Coronary artery (tissue), 2 donors: ENCODE measurements at regions not wholly inside any gene's neighbourhood (a gene's known extent, or its start where the extent isn't known, plus 50 kb on each side); places are given as distances from the start of the nearest gene placed in this dataset.

Experiments
- DNase-seq: peaks from one replicate; pipeline ENCODE4 v3.0.0-alpha.2; 2017; ENCODE audit warnings: low spot score
- H3K27ac ChIP-seq, 2 donors: fragments of 200-600 bp; sonication (generic); one replicate each; pipeline ENCODE4 v1.5.1; 2016 to 2019
- H3K4me3 ChIP-seq: fragments of 200-600 bp; sonication (generic); 2 replicates; pipeline ENCODE4 v1.5.1; 2016; ENCODE audit warnings: mild to moderate bottlenecking, moderate library complexity
- TF ChIP-seq, protein P1 (sequence below): fragments of 200-600 bp; sonication (generic); IDR thresholded peaks from one replicate; pipeline ENCODE4 v1.5.1; 2019; ENCODE audit warnings: antibody characterized with exemption

DNA sequence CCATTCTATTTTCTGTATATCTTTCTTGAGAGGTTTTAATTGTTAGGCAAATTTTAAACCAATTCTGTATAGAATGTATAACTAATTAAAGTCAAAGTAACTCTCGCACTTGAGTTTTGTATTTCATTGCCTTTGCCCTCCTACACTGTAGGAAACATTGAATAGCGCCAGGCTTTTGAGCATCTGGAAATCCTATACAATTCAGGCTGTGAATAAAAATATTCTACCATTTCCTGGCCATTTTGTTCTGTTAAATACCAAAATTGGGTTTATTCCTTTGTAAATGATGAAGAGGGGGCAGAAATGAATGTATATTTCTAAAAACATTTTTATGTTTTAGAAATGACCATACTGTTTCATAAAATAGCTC, 571.8 kb upstream of the CLINT1 start:
- H3K4me3 ChIP-seq, result no peak overlapping the region
- H3K27ac ChIP-seq, result peak overlapping the region in 1 of 2 donors; percentile 79
- no peak for DNase-seq
- TF ChIP-seq, protein P1, sequence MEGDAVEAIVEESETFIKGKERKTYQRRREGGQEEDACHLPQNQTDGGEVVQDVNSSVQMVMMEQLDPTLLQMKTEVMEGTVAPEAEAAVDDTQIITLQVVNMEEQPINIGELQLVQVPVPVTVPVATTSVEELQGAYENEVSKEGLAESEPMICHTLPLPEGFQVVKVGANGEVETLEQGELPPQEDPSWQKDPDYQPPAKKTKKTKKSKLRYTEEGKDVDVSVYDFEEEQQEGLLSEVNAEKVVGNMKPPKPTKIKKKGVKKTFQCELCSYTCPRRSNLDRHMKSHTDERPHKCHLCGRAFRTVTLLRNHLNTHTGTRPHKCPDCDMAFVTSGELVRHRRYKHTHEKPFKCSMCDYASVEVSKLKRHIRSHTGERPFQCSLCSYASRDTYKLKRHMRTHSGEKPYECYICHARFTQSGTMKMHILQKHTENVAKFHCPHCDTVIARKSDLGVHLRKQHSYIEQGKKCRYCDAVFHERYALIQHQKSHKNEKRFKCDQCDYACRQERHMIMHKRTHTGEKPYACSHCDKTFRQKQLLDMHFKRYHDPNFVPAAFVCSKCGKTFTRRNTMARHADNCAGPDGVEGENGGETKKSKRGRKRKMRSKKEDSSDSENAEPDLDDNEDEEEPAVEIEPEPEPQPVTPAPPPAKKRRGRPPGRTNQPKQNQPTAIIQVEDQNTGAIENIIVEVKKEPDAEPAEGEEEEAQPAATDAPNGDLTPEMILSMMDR, result no peak

DNA sequence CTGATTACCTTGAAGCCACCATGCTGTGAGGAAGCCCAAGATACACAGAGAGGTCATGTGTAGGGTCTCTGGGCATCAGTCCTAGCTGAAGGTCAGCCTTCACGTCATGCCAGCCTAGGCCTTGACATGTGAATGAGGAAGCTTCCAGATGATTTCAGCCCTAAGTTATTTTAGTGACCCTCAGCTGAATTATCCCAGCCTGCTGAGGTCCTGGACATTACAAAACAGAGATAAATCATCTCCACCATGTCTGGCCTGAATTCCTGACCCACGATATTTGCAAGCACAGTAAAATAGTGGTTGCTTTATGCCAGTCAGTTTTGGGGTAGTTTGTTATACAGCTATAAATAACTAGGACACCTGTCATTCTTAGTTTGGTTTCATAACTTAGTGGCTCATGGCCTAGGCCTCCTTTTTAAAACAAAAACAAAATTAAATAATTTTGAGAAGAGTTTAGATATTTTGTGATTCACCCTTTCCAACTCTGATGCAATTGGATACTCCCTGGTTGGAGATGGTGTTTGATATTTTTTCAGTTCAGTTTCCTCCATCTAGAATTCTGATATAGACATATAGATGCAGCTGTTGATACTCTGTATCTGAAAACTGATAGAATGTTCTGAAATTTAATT, 571.3 kb upstream of the CLINT1 start:
- Histone ChIP-seq H3K27ac (peak overlapping the region in 1 of 2 donors; percentile 79), H3K4me3 (no peak overlapping the region)
- DNase-seq, result no peak
- TF ChIP-seq, protein P1, result no peak

DNA sequence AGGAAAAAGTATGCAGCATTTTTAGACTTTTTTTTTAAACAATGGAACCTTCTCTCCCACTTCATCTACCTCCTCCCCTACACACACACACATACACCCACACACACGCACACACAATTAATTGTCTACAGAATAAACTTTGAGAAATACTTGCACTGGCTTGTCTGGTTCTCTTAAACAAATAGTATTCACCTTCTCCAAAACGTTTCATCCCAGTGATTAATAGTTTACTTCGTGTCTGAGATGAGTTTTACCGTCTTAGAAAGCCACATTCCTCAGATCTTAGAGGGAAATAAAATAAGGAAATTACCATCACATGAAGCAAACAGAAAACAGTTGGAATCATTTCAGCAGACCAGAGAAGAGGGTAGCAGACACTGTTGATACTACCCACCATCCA, 570.6 kb upstream of the CLINT1 start:
- TF ChIP-seq, protein P1, result no peak
- H3K27ac ChIP-seq, result peak overlapping the region in 1 of 2 donors; percentile 55
- DNase-seq, result no peak
- H3K4me3 ChIP-seq, result no peak overlapping the region

GRCh38 chr5:158423623-158424200, 564.8 kb upstream of the CLINT1 start:
- no peak for DNase-seq
- H3K27ac ChIP-seq, result peak overlapping the region in 1 of 2 donors; percentile 6
- no peak overlapping the region for H3K4me3 ChIP-seq
- TF ChIP-seq, protein P1, result no peak

DNA sequence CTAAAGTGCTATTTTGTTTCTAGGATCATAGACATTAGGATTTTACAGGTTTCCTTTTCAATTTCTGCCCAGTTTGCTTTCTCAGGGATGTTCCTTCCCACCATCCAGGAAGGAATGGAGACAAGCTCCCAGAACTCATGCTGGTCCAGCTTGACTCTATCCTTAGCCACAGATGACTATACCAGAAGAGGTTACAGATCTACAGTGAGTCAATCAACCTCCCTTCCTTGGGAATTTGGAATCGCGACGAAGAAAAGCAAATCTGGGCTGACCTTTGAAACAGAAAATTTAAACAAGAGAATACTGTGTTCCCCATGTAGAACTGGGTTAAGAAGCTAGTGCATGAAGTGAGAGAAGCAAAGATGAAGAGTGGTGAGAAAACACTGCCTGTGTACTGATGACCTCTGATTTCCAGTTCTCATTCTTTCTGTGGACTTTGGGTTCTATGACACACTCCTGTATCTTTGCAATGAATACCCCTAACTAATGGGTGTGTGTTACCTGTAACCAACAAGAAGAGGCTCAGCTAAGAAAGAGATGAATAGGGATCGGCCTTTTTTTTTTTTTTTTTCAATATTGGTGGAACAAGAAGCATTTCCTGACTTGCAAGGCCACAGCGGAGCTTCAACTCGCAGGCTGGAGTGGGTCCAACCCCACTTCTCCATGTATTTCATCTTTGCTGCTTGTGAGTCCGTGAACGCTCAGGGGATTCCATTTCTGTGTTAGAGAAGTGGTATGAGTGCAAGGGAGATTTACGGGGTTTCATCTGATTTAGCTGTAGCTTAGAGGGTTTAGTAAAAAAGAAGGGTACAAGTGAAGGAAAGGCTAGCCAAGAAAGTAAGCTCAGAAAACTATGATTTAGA, 563.9 kb upstream of the CLINT1 start:
- Histone ChIP-seq H3K4me3 (no peak overlapping the region), H3K27ac (no peak overlapping the region)
- DNase-seq, result no peak
- TF ChIP-seq, protein P1, result no peak

DNA sequence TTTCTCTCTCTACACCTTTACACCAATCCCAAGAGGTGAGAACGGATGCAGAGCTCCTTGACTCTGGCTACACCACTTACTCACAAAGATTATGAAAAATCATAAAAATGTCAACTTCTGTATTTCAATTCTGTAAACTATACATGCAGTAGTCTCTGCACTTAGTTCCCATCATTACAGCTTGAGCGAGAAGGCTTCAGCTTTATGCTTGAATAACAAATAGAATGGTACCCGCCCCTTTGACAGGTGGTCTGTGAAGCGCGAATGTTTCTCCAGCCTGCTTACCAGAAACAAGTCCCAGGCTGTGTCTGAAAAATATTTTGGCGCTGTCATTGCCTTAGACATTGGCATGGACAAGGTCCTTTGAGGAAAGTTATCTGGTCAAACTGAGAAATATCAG, 562.4 kb upstream of the CLINT1 start:
- TF ChIP-seq, protein P1, result no peak
- DNase-seq, result no peak
- Histone ChIP-seq H3K27ac (no peak overlapping the region), H3K4me3 (no peak overlapping the region)
